HG02870 (cell line): ENCODE measurements at regions not wholly inside any gene's neighbourhood (a gene's known extent, or its start where the extent isn't known, plus 50 kb on each side); places are given as distances from the start of the nearest gene placed in this dataset.

ENCODE experiments used
- ATAC-seq: cut with Tn5 transposase; IDR thresholded peaks from one replicate; pipeline ENCODE4 v1.9.1; 2021; ENCODE audit warnings: mild to moderate bottlenecking, moderate library complexity; ENCODE audit not compliant: unreplicated experiment

- no peak for ATAC-seq
These were observed 57.8 kb upstream of the CBLN2 start for GRCh38 chr18:72601944-72602343.

GRCh38 chr18:72601481-72601880 is 57.3 kb upstream of the CBLN2 start:
- ATAC-seq = no peak
